OCI-LY7 (cell line): ENCODE measurements at regions not wholly inside any gene's neighbourhood (a gene's known extent, or its start where the extent isn't known, plus 50 kb on each side); places are given as distances from the start of the nearest gene placed in this dataset.

ENCODE experiments used
- BruUV-seq: library from RNA; stranded (reverse); fragments of 400-500 nt; replicated peaks from 2 replicates; lab custom pipeline; 2021; lab: Mats Ljungman, UMichigan
- CTCF ChIA-PET: fragments of 300-600 bp; sonication (Branson Sonifier 250); formaldehyde crosslinking; loops from one replicate; lab custom pipeline; 2022; ENCODE audit warnings: antibody characterized with exemption; ENCODE audit not compliant: unreplicated experiment; lab: Charles Lee
- POLR2A ChIA-PET: fragments of 300-600 bp; sonication (Branson Sonifier 250); formaldehyde crosslinking; loops from one replicate; lab custom pipeline; 2022; ENCODE audit warnings: antibody characterized with exemption; lab: Charles Lee
- DNase-seq: peaks from one replicate; pipeline ENCODE4 v3.0.0-alpha.2; 2015; ENCODE audit warnings: low spot score
- H2AFZ ChIP-seq: fragments of 200-600 bp; sonication (generic), shearing (Covaris generic); 2 replicates; pipeline ENCODE4 v1.6.1; 2014; ENCODE audit warnings: mild to moderate bottlenecking, antibody characterized with exemption, low read length, moderate library complexity
- H3K27ac ChIP-seq: fragments of 200-600 bp; sonication (generic); 2 replicates; pipeline ENCODE4 v1.5.1; 2014; ENCODE audit warnings: mixed run types, low read depth, mild to moderate bottlenecking, moderate library complexity, low read length, inconsistent platforms; ENCODE audit not compliant: poor library complexity, severe bottlenecking
- H3K36me3 ChIP-seq: fragments of 200-600 bp; sonication (generic); 2 replicates; pipeline ENCODE4 v1.6.1; 2014; ENCODE audit warnings: mild to moderate bottlenecking, antibody characterized with exemption, low read length, moderate library complexity, mixed read lengths; ENCODE audit not compliant: insufficient read depth
- H3K4me1 ChIP-seq: fragments of 200-600 bp; sonication (generic); 2 replicates; pipeline ENCODE4 v1.5.1; 2014; ENCODE audit warnings: mild to moderate bottlenecking, low read length; ENCODE audit not compliant: insufficient read depth, poor library complexity, severe bottlenecking
- H3K4me2 ChIP-seq: fragments of 200-600 bp; sonication (generic); 2 replicates; pipeline ENCODE4 v1.6.1; 2014; ENCODE audit warnings: mild to moderate bottlenecking, low read length
- H3K4me3 ChIP-seq: fragments of 200-600 bp; sonication (generic); 2 replicates; pipeline ENCODE4 v1.5.1; 2014; ENCODE audit warnings: mild to moderate bottlenecking, low read depth, low read length; ENCODE audit not compliant: poor library complexity, severe bottlenecking
- H3K79me2 ChIP-seq: fragments of 200-600 bp; sonication (generic); 2 replicates; pipeline ENCODE4 v1.6.1; 2016; ENCODE audit warnings: low read depth, mild to moderate bottlenecking, low read length, moderate library complexity, mixed read lengths; ENCODE audit not compliant: insufficient read depth
- H3K9me2 ChIP-seq: fragments of 200-600 bp; sonication (generic); 2 replicates; pipeline ENCODE4 v1.6.1; 2016; ENCODE audit warnings: mild to moderate bottlenecking, low read length, mixed read lengths; ENCODE audit not compliant: insufficient read depth
- H3K9me3 ChIP-seq: fragments of 200-600 bp; sonication (generic); 2 replicates; pipeline ENCODE4 v1.6.1; 2014; ENCODE audit warnings: mild to moderate bottlenecking, mixed run types, low read length, mixed read lengths
- H4K20me1 ChIP-seq: fragments of 200-600 bp; sonication (generic); 2 replicates; pipeline ENCODE4 v1.6.1; 2014; ENCODE audit warnings: mild to moderate bottlenecking, antibody characterized with exemption, low read length, moderate library complexity, mixed read lengths; ENCODE audit not compliant: insufficient read depth
- EZH2phosphoT487 ChIP-seq: fragments of 200-600 bp; sonication (generic); IDR thresholded peaks from 2 replicates; pipeline ENCODE4 v1.6.1; 2018; ENCODE audit warnings: low read depth, borderline replicate concordance, mild to moderate bottlenecking, mixed run types, antibody characterized with exemption, low read length, moderate library complexity, mixed read lengths
- intact Hi-C: fragments of 100-400 bp; cut with micrococcal nuclease; formaldehyde crosslinking; loops from one replicate; pipeline ENCODE4 v1.10.0; 2022; ENCODE audit not compliant: unreplicated experiment
- TF ChIP-seq, protein P1 (sequence below): fragments of 200-600 bp; sonication (generic); conservative IDR thresholded peaks from 2 replicates; pipeline ENCODE4 v1.5.1; 2014; ENCODE audit warnings: mild to moderate bottlenecking, antibody characterized with exemption, low read length, moderate library complexity, mixed read lengths

DNA sequence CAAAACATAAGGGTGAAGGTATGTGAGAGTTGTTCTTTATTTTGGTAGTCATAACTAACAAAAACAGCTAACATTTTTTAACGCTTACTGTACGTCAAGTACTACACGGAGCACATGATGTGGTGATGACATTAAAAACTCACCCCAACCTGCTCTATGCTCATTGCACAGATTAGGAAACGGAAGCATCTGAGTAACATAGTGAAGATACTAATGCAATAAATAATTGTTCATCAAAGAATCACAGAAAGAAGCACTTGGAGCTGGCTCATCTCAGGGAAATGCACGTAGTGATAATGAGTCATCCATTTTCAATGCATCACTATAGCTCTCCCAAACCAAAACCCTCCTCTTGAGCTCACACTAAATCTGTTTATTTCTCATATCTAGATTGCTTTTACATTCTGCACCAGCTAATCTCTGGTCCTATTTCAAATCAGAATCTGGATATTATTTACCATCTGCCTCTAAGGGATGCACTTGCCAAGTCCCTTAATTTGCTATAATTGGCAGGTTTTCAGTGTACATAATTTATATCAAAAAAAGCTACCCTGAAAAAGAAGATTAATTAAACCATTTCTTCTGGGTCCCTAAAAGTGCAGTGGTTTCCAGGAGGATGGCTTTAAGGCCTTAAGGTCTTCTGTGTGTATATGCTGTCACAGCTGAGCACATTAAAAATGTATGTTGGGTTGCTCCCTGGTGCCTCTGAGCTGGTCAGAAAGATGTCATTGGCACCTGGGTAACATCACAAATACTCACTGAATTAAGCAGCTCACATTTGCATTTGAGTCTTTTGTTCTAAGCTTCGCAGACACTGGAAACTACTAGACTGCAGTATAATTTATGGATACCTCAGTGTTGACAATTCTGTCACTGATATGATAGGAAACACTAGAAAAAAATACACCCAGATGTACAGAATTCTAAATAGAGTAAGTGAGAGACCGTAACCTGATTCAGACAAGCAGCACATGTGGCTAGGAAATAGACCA lies 677.4 kb upstream of the CITED2 start:
- Histone ChIP-seq H3K9me2 (no peaks in the 10 kb centered on the region), H3K79me2 (no peaks in the 10 kb centered on the region), H3K36me3 (no peaks in the 10 kb centered on the region), H3K27ac (no peak overlapping the region), H2AFZ (no peak overlapping the region), H4K20me1 (no peaks in the 10 kb centered on the region), H3K4me3 (no peak overlapping the region), H3K4me1 (no peaks in the 10 kb centered on the region), H3K9me3 (no peaks in the 10 kb centered on the region), H3K4me2 (no peak overlapping the region)
- no TSS peak for BruUV-seq
- DNase-seq, result no peak
- intact Hi-C loops, result no loop called here
- CTCF ChIA-PET, result no interaction called here
- TF ChIP-seq, protein P1, sequence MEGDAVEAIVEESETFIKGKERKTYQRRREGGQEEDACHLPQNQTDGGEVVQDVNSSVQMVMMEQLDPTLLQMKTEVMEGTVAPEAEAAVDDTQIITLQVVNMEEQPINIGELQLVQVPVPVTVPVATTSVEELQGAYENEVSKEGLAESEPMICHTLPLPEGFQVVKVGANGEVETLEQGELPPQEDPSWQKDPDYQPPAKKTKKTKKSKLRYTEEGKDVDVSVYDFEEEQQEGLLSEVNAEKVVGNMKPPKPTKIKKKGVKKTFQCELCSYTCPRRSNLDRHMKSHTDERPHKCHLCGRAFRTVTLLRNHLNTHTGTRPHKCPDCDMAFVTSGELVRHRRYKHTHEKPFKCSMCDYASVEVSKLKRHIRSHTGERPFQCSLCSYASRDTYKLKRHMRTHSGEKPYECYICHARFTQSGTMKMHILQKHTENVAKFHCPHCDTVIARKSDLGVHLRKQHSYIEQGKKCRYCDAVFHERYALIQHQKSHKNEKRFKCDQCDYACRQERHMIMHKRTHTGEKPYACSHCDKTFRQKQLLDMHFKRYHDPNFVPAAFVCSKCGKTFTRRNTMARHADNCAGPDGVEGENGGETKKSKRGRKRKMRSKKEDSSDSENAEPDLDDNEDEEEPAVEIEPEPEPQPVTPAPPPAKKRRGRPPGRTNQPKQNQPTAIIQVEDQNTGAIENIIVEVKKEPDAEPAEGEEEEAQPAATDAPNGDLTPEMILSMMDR, result no peak
- no peak for TF ChIP-seq EZH2phosphoT487
- POLR2A ChIA-PET, result interaction anchor here (1.3 kb wide), 1 partner anchor 12 kb away, joined by 4 read pairs; no protein-coding TSS in a partner anchor

DNA sequence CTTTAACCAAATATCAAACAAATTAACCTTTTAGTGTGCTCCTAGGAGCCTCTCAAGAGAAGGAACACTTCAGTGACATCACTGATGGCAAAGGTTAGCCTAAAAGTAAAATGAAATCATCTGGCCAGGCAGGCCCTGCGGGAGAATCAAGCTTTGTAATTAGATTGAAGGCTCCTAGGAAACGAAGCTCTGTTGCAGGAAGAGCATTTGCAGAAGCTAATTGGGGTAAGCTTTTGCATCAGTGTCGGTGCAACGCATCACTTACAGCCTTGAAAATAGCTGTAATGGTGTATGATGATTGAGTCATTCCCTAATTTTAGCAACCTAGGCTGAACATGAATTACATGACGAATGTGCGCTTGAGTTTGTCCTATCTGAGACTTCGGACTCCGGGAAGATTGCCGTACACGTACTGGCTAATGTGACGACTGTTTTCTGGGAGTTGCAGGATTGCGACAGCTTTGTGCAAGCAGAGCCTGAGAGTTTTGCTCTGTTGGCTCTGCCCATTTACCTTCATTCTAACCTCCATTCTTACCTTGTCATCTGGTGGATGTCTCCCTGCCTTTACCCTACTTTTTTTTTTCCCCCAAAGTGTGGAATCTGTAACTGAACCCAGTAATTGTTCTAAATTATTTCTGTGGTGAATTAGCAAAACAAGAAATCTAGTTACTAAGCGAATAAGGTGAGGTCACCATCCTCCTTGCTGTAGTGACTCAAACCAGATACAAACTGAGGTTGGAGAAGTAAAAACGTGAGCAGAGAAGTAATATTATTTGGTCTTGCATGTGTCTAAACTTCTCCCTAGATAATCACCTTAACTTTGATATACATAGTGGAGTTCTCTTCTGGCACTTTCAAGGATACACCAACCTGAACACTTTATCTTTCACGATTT lies 675.9 kb upstream of the CITED2 start:
- no TSS peak for BruUV-seq
- Histone ChIP-seq H3K4me3 (no peak overlapping the region), H3K79me2 (no peaks in the 10 kb centered on the region), H4K20me1 (no peaks in the 10 kb centered on the region), H3K27ac (no peak overlapping the region), H3K9me3 (no peaks in the 10 kb centered on the region), H3K36me3 (no peaks in the 10 kb centered on the region), H3K9me2 (no peaks in the 10 kb centered on the region), H2AFZ (no peak overlapping the region), H3K4me1 (no peaks in the 10 kb centered on the region), H3K4me2 (no peak overlapping the region)
- ChIA-PET POLR2A (interaction anchor here (1.0 kb wide), 1 partner anchor 20 kb away, joined by 4 read pairs; no protein-coding TSS in a partner anchor), CTCF (no interaction called here)
- TF ChIP-seq, protein P1, result no peak
- no peak for TF ChIP-seq EZH2phosphoT487
- intact Hi-C loops, result no loop called here
- no peak for DNase-seq
